Endothelial cell of umbilical vein (primary cell): ENCODE measurements at regions not wholly inside any gene's neighbourhood (a gene's known extent, or its start where the extent isn't known, plus 50 kb on each side); places are given as distances from the start of the nearest gene placed in this dataset.

Source experiments
- BruUV-seq: library from RNA; stranded (reverse); fragments of 400-500 nt; replicated peaks from 2 replicates; lab custom pipeline; 2021; lab: Mats Ljungman, UMichigan
- CTCF ChIA-PET: fragments of 300-600, 350-600 bp; sonication (Branson Sonifier 250); formaldehyde crosslinking; loops from one replicate; lab custom pipeline; 2021; ENCODE audit warnings: antibody characterized with exemption, inconsistent platforms; lab: Charles Lee
- POLR2A ChIA-PET: fragments of 300-600, 350-600 bp; sonication (Branson Sonifier 250); formaldehyde crosslinking; loops from one replicate; lab custom pipeline; 2021; ENCODE audit warnings: antibody characterized with exemption, inconsistent platforms; lab: Charles Lee
- DNase-seq: peaks from one replicate; pipeline ENCODE4 v3.0.0-alpha.2; 2011; ENCODE audit warnings: low read depth, low spot score
- FAIRE-seq: peaks from 2 replicates; lab custom pipeline; 2011; peaks lifted over from hg19 to GRCh38; lab: Jason Lieb, UNC
- H2AFZ ChIP-seq: 2 replicates; pipeline ENCODE4 v1.6.0; 2012; ENCODE audit warnings: low read depth, low read length, control low read depth, inconsistent platforms
- H3K27ac ChIP-seq: 2 replicates; pipeline ENCODE4 v1.5.1; 2011; ENCODE audit warnings: low read depth, mild to moderate bottlenecking, control low read depth, low read length, moderate library complexity; ENCODE audit not compliant: insufficient read depth
- H3K27me3 ChIP-seq, 2 experiments: 2 replicates each; pipeline versions ENCODE4 v1.6.0 to v1.6.1; 2011; ENCODE audit warnings: low read length in 2 of 2, mixed read lengths in 1 of 2; ENCODE audit not compliant: control insufficient read depth in 2 of 2, insufficient read depth in 2 of 2
- H3K36me3 ChIP-seq, 2 experiments: 2 replicates in 1 of 2; 3 replicates in 1 of 2; pipeline ENCODE4 v1.5.1; 2011; ENCODE audit warnings: low read length in 2 of 2, mild to moderate bottlenecking in 1 of 2, moderate library complexity in 1 of 2; ENCODE audit not compliant: control insufficient read depth in 2 of 2, insufficient read depth in 2 of 2; ENCODE audit errors: extremely low read depth in 1 of 2
- H3K4me1 ChIP-seq: 3 replicates; pipeline ENCODE4 v1.5.1; 2011; ENCODE audit warnings: mild to moderate bottlenecking, low read length; ENCODE audit not compliant: control insufficient read depth, insufficient read depth; ENCODE audit errors: extremely low read depth
- H3K4me2 ChIP-seq: 2 replicates; pipeline ENCODE4 v1.6.1; 2011; ENCODE audit warnings: low read length, control low read depth, mixed read lengths; ENCODE audit not compliant: insufficient read depth
- H3K4me3 ChIP-seq, 3 experiments: fragments of 200-600 bp in 1 of 3; sonication (generic), shearing (Covaris generic) in 1 of 3; replicated peaks in 1 of 3; 2 replicates each; pipeline ENCODE4 v1.5.1; 2011 to 2016; ENCODE audit warnings: control low read depth in 3 of 3, low read length in 3 of 3, mild to moderate bottlenecking in 2 of 3, inconsistent platforms in 1 of 3, low read depth in 1 of 3, moderate library complexity in 1 of 3; ENCODE audit not compliant: insufficient read depth in 1 of 3
- H3K79me2 ChIP-seq: 2 replicates; pipeline ENCODE4 v1.6.0; 2012; ENCODE audit warnings: low read length, inconsistent platforms; ENCODE audit not compliant: control insufficient read depth, insufficient read depth
- H3K9ac ChIP-seq: replicated peaks from 2 replicates; pipeline ENCODE3; 2011; ENCODE audit warnings: low read length, control low read depth; ENCODE audit not compliant: insufficient read depth; ENCODE audit errors: extremely low read depth
- H3K9me1 ChIP-seq: replicated peaks from 3 replicates; pipeline ENCODE4 v1.6.0; 2011; ENCODE audit warnings: mild to moderate bottlenecking, low read length; ENCODE audit not compliant: control insufficient read depth, insufficient read depth; ENCODE audit errors: extremely low read depth
- H3K9me3 ChIP-seq: replicated peaks from 2 replicates; pipeline ENCODE4 v1.5.1; 2012; ENCODE audit warnings: low read length, inconsistent platforms; ENCODE audit not compliant: control insufficient read depth, insufficient read depth
- H4K20me1 ChIP-seq: replicated peaks from 2 replicates; pipeline ENCODE3; 2011; ENCODE audit warnings: mild to moderate bottlenecking, low read length; ENCODE audit not compliant: control insufficient read depth, insufficient read depth; ENCODE audit errors: extremely low read depth
- EZH2 ChIP-seq: IDR thresholded peaks from 2 replicates; pipeline ENCODE4 v1.6.1; 2012; ENCODE audit warnings: borderline replicate concordance, low read depth, mild to moderate bottlenecking, moderate library complexity, low read length, inconsistent platforms; ENCODE audit not compliant: severe bottlenecking
- FOS ChIP-seq: IDR thresholded peaks from 2 replicates; pipeline ENCODE4 v1.6.1; 2011; ENCODE audit warnings: mild to moderate bottlenecking, low read length, moderate library complexity, borderline replicate concordance; ENCODE audit not compliant: insufficient read depth
- GATA2 ChIP-seq: IDR thresholded peaks from 2 replicates; pipeline ENCODE4 v1.7.0; 2011; ENCODE audit warnings: low read depth, mild to moderate bottlenecking, moderate library complexity, mixed read lengths, low read length; ENCODE audit not compliant: insufficient read length, insufficient read depth
- JUN ChIP-seq: IDR thresholded peaks from 2 replicates; pipeline ENCODE4 v1.6.1; 2011; ENCODE audit warnings: borderline replicate concordance, low read depth; ENCODE audit not compliant: insufficient read length, insufficient read depth
- MYC ChIP-seq: IDR thresholded peaks from one replicate; pipeline ENCODE4 v1.6.1; 2011; ENCODE audit warnings: mild to moderate bottlenecking, low read depth, low read length
- POLR2A ChIP-seq: IDR thresholded peaks from 2 replicates; pipeline ENCODE4 v1.6.1; 2012; ENCODE audit warnings: low read depth, mild to moderate bottlenecking, control low read depth, low read length
- POLR2AphosphoS5 ChIP-seq: IDR thresholded peaks from 2 replicates; pipeline ENCODE4 v1.6.1; 2012; ENCODE audit warnings: low read depth, mild to moderate bottlenecking, control low read depth, low read length, moderate library complexity; ENCODE audit not compliant: insufficient read depth
- dilution Hi-C: fragments of 300-500 bp; cut with MboI; formaldehyde crosslinking; loops from one replicate; pipeline ENCODE4 v1.15.0; 2019; ENCODE audit warnings: low sequenced_read_pairs; ENCODE audit not compliant: extremely low pct_ligation_motif_present
- intact Hi-C: fragments of 100-400 bp; cut with micrococcal nuclease; formaldehyde crosslinking; loops from one replicate; pipeline ENCODE4 v1.10.0; 2022
- TF ChIP-seq, protein P1 (sequence below): IDR thresholded peaks from 2 replicates; pipeline ENCODE4 v1.6.1; 2011; ENCODE audit not compliant: insufficient read depth, insufficient read length
- TF ChIP-seq, protein P2 (sequence below), 2 donors: IDR thresholded peaks; 1 replicate in 1 of 2; 2 replicates in 1 of 2; pipeline ENCODE4 v1.5.1; 2011; ENCODE audit warnings: low read length in 2 of 2, mild to moderate bottlenecking in 2 of 2, moderate library complexity in 2 of 2, control low read depth in 1 of 2, inconsistent platforms in 1 of 2, low read depth in 1 of 2; ENCODE audit not compliant: insufficient read depth in 1 of 2; ENCODE audit errors: extremely low read depth in 1 of 2

DNA sequence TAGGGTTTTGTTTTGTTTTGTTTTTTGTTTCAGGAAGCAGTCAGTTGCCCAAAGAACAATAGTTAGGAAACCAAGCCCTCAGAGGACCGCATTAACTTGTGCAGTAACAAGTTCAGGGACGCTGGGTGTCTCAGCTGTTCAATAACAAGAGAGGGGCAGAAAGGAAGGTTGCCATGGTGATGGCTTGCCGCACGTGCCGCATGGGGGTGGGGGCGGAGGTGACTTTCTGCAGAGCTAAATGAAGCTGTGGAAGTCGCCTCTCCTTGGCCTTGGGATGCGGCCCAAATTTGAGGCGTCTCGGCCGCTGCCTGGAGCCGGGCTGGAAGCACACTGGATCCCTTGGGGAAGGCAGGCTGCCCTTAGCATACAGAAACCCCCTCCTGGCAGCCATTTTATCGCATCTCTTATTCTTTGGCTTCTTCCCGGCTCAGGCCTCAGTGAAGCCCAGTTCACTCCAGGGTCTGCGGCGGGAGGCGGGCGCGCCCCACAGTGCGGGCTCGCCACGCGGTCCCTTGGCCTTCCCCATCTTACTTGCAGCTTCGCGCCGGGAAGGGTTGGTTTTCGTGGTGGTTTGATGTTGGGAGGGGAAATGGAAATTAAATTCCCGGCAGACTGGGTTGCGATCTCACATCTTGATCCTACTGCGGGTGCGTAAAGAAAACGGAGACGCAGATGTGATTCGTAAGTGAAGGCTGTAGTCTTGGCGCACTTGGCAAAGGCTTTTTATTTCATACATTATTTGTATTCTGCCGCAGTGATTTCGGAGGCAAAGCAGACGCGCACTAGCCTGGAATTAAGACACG lies 94.3 kb downstream of the SLC17A6 start:
- FAIRE-seq (peak; percentile 90), DNase-seq (peak; percentile 82)
- no TSS peak for BruUV-seq
- Histone ChIP-seq H3K9ac (peak overlapping the region; percentile 63), H3K79me2 (no peaks in the 10 kb centered on the region), H3K27ac (peak overlapping the region; percentile 32), H3K4me3 (peak overlapping the region; percentile 20 to 46 (median 45)), H4K20me1 (no peaks in the 10 kb centered on the region), H3K4me2 (peak overlapping the region; percentile 66), H2AFZ (peak overlapping the region; percentile 72), H3K4me1 (peaks cover 10% of the 10 kb centered on the region), H3K36me3 (no peaks in the 10 kb centered on the region), H3K27me3 (no peaks in the 10 kb centered on the region), H3K9me3 (no peaks in the 10 kb centered on the region), H3K9me1 (no peaks in the 10 kb centered on the region)
- dilution Hi-C loops = no loop called here
- intact Hi-C loops = loop anchor here (1.0 to 5.0 kb wide), 4 partner anchors 27 to 400 kb away; partner anchors contain the start of gene FANCF
- TF ChIP-seq, protein P1, sequence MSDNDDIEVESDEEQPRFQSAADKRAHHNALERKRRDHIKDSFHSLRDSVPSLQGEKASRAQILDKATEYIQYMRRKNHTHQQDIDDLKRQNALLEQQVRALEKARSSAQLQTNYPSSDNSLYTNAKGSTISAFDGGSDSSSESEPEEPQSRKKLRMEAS = peak; percentile 85
- TF ChIP-seq GATA2 = no peak
- CTCF ChIA-PET = interaction anchor here (1.0 to 2.7 kb wide), 4 partner anchors 27 to 355 kb away, joined by 3 to 12 read pairs (median 6); partner anchors contain the start of gene FANCF
- POLR2A ChIA-PET = interaction anchor here (0.6 kb wide), 1 partner anchor 36 kb away, joined by 3 read pairs; no protein-coding TSS in a partner anchor

DNA sequence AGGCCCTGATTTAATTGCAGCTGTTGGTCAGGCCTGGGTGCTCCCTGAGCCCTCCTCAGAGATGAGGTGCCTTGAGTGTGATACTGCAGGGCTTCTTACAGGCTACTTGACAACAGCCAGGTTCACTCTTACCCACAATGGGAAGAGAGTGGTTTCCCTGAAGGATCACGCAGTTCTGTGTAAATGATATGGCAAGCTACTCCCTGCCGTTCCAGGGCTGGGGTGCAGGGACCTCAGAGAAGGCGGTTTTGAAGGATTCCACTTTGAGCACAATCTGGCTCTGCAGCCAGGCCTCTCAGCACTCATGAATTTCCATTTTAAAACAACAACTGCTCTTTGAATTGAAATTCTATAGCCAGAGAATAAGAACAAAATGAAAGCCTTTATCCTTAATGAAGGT lies 92.9 kb downstream of the SLC17A6 start:
- dilution Hi-C loops = no loop called here
- Histone ChIP-seq H3K9me1 (no peaks in the 10 kb centered on the region), H3K4me3 (no peak overlapping the region), H3K27ac (no peak overlapping the region), H3K9me3 (no peaks in the 10 kb centered on the region), H4K20me1 (no peaks in the 10 kb centered on the region), H3K9ac (no peak overlapping the region), H3K36me3 (no peaks in the 10 kb centered on the region), H3K27me3 (peaks cover 0 to under 1% of the 10 kb centered on the region in 2 experiments), H3K4me1 (peaks cover 10% of the 10 kb centered on the region), H2AFZ (no peak overlapping the region), H3K79me2 (no peaks in the 10 kb centered on the region), H3K4me2 (no peak overlapping the region)
- TF ChIP-seq EZH2 = no peak
- TF ChIP-seq, protein P1 = no peak
- no peak for TF ChIP-seq POLR2A
- no peak for TF ChIP-seq JUN
- TF ChIP-seq POLR2AphosphoS5 = no peak
- TF ChIP-seq MYC = no peak
- no peak for TF ChIP-seq FOS
- TF ChIP-seq GATA2 = no peak
- TF ChIP-seq, protein P2, sequence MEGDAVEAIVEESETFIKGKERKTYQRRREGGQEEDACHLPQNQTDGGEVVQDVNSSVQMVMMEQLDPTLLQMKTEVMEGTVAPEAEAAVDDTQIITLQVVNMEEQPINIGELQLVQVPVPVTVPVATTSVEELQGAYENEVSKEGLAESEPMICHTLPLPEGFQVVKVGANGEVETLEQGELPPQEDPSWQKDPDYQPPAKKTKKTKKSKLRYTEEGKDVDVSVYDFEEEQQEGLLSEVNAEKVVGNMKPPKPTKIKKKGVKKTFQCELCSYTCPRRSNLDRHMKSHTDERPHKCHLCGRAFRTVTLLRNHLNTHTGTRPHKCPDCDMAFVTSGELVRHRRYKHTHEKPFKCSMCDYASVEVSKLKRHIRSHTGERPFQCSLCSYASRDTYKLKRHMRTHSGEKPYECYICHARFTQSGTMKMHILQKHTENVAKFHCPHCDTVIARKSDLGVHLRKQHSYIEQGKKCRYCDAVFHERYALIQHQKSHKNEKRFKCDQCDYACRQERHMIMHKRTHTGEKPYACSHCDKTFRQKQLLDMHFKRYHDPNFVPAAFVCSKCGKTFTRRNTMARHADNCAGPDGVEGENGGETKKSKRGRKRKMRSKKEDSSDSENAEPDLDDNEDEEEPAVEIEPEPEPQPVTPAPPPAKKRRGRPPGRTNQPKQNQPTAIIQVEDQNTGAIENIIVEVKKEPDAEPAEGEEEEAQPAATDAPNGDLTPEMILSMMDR (IDR thresholded peaks at IDR 0.05; ENCODE audit: extremely low read depth in 1 of 2, insufficient read depth in 1 of 2, low read depth in 1 of 2, low read length in 2 of 2) = no peak
- FAIRE-seq = no peak
- no peak for DNase-seq
- ChIA-PET POLR2A (no interaction called here), CTCF (interaction anchor here (0.7 to 2.7 kb wide), 4 partner anchors 12 to 356 kb away, joined by 3 to 12 read pairs (median 6); no protein-coding TSS in a partner anchor)
- BruUV-seq = no TSS peak
- intact Hi-C loops = loop anchor here (5.0 kb wide), 1 partner anchor 401 kb away; no protein-coding TSS in a partner anchor
